ENCODE measurements at regions not wholly inside any gene's neighbourhood (a gene's known extent, or its start where the extent isn't known, plus 50 kb on each side); places are given as distances from the start of the nearest gene placed in this dataset.

DNA sequence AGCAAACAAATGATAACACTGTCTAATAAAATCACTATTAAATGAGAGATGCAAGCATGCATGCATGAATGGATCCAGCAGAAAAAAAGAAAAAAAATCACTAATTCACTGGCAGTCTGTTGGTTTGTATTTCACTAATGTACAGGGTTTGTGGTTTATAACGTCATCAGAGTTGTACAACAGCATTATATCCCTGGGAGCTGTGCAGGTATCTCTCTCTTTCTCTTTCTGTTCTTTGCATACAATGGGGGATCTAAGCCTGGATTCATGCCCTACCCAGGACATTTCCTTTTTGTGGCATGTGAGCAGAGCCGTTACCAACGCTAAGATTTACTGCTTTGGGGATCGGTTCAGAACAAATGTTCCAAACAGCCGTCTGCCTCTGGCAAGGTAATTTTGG, 229.5 kb downstream of the SOX2 start:
- DNase-seq (ENCODE audit: low spot score) (no peak), ATAC-seq (ENCODE audit: low FRiP score) (no peak)
- TF ChIP-seq CTCF (IDR thresholded peaks at IDR 0.05): no peak

- DNase-seq (ENCODE audit: low spot score): no peak
- ATAC-seq (ENCODE audit: low FRiP score): no peak
- TF ChIP-seq CTCF (IDR thresholded peaks at IDR 0.05): no peak
These were observed 231.6 kb downstream of the SOX2 start for GRCh38 chr3:181943285-181943684.

- DNase-seq (ENCODE audit: low spot score): no peak
- no peak for TF ChIP-seq CTCF (IDR thresholded peaks at IDR 0.05)
- no peak for ATAC-seq (ENCODE audit: low FRiP score)
These were observed 235.9 kb downstream of the SOX2 start for GRCh38 chr3:181947606-181948005.

GRCh38 chr3:181948286-181948685, 236.6 kb downstream of the SOX2 start:
- no peak for ATAC-seq (ENCODE audit: low FRiP score)
- no peak for TF ChIP-seq CTCF (IDR thresholded peaks at IDR 0.05)

GRCh38 chr3:181952221-181952620, 240.5 kb downstream of the SOX2 start:
- DNase-seq (ENCODE audit: low spot score): no peak
- ATAC-seq (ENCODE audit: low FRiP score): no peak

More at GRCh38 chr3:181948286-181948685, 236.6 kb downstream of the SOX2 start:
- no peak for DNase-seq (ENCODE audit: low spot score)

GRCh38 chr3:181952929-181953328, 241.2 kb downstream of the SOX2 start:
- no peak for ATAC-seq (ENCODE audit: low FRiP score)
- no peak for DNase-seq (ENCODE audit: low spot score)
- TF ChIP-seq CTCF (IDR thresholded peaks at IDR 0.05): no peak

More at GRCh38 chr3:181952221-181952620, 240.5 kb downstream of the SOX2 start:
- TF ChIP-seq CTCF (IDR thresholded peaks at IDR 0.05): no peak

GRCh38 chr3:181955566-181955965, 243.8 kb downstream of the SOX2 start:
- DNase-seq (ENCODE audit: low spot score) (no peak), ATAC-seq (ENCODE audit: low FRiP score) (no peak)
- no peak for TF ChIP-seq CTCF (IDR thresholded peaks at IDR 0.05)
